DOHH2 (cell line): ENCODE measurements at regions not wholly inside any gene's neighbourhood (a gene's known extent, or its start where the extent isn't known, plus 50 kb on each side); places are given as distances from the start of the nearest gene placed in this dataset.

Source experiments
- H3F3A ChIP-seq: fragments of 200-600 bp; sonication (generic), shearing (Covaris generic); 2 replicates; pipeline ENCODE4 v1.6.0; 2016; ENCODE audit warnings: antibody characterized with exemption, mild to moderate bottlenecking; ENCODE audit not compliant: control insufficient read depth, insufficient read depth
- H3K27ac ChIP-seq: fragments of 200-600 bp; sonication (generic); 2 replicates; pipeline ENCODE4 v1.5.1; 2014; ENCODE audit warnings: low read depth, mild to moderate bottlenecking, low read length, moderate library complexity
- H3K27me3 ChIP-seq: fragments of 200-600 bp; sonication (generic); 2 replicates; pipeline ENCODE4 v1.6.1; 2014; ENCODE audit warnings: mild to moderate bottlenecking, low read length, mixed read lengths; ENCODE audit not compliant: control insufficient read depth
- H3K36me3 ChIP-seq: fragments of 200-600 bp; sonication (generic); 2 replicates; pipeline ENCODE4 v1.6.1; 2014; ENCODE audit warnings: mild to moderate bottlenecking, low read length, moderate library complexity, mixed read lengths; ENCODE audit not compliant: control insufficient read depth
- H3K4me1 ChIP-seq: fragments of 200-600 bp; sonication (generic); 2 replicates; pipeline ENCODE4 v1.6.1; 2014; ENCODE audit warnings: mild to moderate bottlenecking, low read length, mixed read lengths; ENCODE audit not compliant: control insufficient read depth
- H3K4me2 ChIP-seq: fragments of 200-600 bp; sonication (generic); 2 replicates; pipeline ENCODE4 v1.6.0; 2014; ENCODE audit warnings: mild to moderate bottlenecking, low read length, moderate library complexity
- H3K4me3 ChIP-seq: fragments of 200-600 bp; sonication (generic); 2 replicates; pipeline ENCODE4 v1.5.1; 2014; ENCODE audit warnings: mild to moderate bottlenecking, low read length, mixed read lengths
- H3K79me2 ChIP-seq: fragments of 200-600 bp; sonication (generic); 2 replicates; pipeline ENCODE4 v1.6.1; 2014; ENCODE audit warnings: mild to moderate bottlenecking, low read length, mixed read lengths; ENCODE audit not compliant: control insufficient read depth
- H3K9me2 ChIP-seq: fragments of 200-600 bp; sonication (generic); replicated peaks from 2 replicates; pipeline ENCODE4 v1.6.1; 2014; ENCODE audit warnings: mild to moderate bottlenecking, low read length, mixed read lengths; ENCODE audit not compliant: control insufficient read depth
- H3K9me3 ChIP-seq: fragments of 200-600 bp; sonication (generic); 2 replicates; pipeline ENCODE4 v1.6.1; 2014; ENCODE audit warnings: antibody characterized with exemption, low read length, mixed read lengths; ENCODE audit not compliant: control insufficient read depth, insufficient read depth
- H4K20me1 ChIP-seq: fragments of 200-600 bp; sonication (generic); 2 replicates; pipeline ENCODE4 v1.6.0; 2014; ENCODE audit warnings: low read depth, mild to moderate bottlenecking, antibody characterized with exemption, low read length, moderate library complexity; ENCODE audit not compliant: control insufficient read depth, insufficient read depth
- CTCF ChIP-seq: fragments of 200-600 bp; sonication (generic); IDR thresholded peaks from one replicate; pipeline ENCODE4 v1.5.1; 2014; ENCODE audit warnings: antibody characterized with exemption, mild to moderate bottlenecking, low read depth, low read length; ENCODE audit not compliant: poor library complexity, severe bottlenecking
- EZH2phosphoT487 ChIP-seq: fragments of 200-600 bp; sonication (generic); IDR thresholded peaks from 2 replicates; pipeline ENCODE4 v1.6.1; 2017; ENCODE audit warnings: borderline replicate concordance, mild to moderate bottlenecking, antibody characterized with exemption, low read length, moderate library complexity, mixed read lengths

- Histone ChIP-seq H3K9me2 (no peaks in the 10 kb centered on the region), H3K9me3 (no peaks in the 10 kb centered on the region), H3K79me2 (no peaks in the 10 kb centered on the region), H3K27ac (no peak overlapping the region), H3K27me3 (no peaks in the 10 kb centered on the region), H3F3A (no peaks in the 10 kb centered on the region), H3K36me3 (no peaks in the 10 kb centered on the region), H4K20me1 (no peaks in the 10 kb centered on the region), H3K4me1 (no peaks in the 10 kb centered on the region), H3K4me3 (no peak overlapping the region), H3K4me2 (no peak overlapping the region)
- TF ChIP-seq EZH2phosphoT487 (no peak), CTCF (no peak)
Observed at GRCh38 chr5:98514215-98514614, 259.2 kb upstream of the RGMB start.

DNA sequence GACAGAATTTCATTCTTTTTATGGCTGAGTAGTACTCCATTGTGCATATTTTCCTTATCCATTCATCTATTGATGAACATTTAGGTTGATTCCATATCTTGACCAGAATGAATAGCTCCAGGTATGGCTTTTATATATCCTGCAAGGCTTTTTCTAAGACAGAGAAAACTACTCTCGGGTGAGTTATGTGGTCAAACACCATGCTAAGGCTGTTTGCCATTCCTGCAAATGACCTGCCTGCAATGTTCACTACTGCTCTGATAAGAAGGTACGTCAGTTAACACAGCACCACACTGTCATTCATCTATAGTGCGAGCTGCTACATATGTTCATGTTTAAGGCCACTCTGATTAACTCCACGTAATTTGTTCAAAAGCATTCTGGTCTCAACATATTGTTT, 256.8 kb upstream of the RGMB start:
- no peaks in the 10 kb centered on the region for H3K9me2 ChIP-seq
- no peaks in the 10 kb centered on the region for H3K9me3 ChIP-seq
- H3K36me3 ChIP-seq: no peaks in the 10 kb centered on the region
- no peak overlapping the region for H3K27ac ChIP-seq
- no peaks in the 10 kb centered on the region for H3K4me1 ChIP-seq
- TF ChIP-seq CTCF (no peak), EZH2phosphoT487 (no peak)
- H3K4me2 ChIP-seq: no peak overlapping the region
- no peaks in the 10 kb centered on the region for H3K27me3 ChIP-seq
- H3F3A ChIP-seq: no peaks in the 10 kb centered on the region
- no peak overlapping the region for H3K4me3 ChIP-seq
- no peaks in the 10 kb centered on the region for H3K79me2 ChIP-seq
- no peaks in the 10 kb centered on the region for H4K20me1 ChIP-seq

- no peak overlapping the region for H3K4me2 ChIP-seq
- no peaks in the 10 kb centered on the region for H3K79me2 ChIP-seq
- no peak overlapping the region for H3K4me3 ChIP-seq
- no peaks in the 10 kb centered on the region for H3F3A ChIP-seq
- TF ChIP-seq EZH2phosphoT487 (no peak), CTCF (no peak)
- H3K9me3 ChIP-seq: no peaks in the 10 kb centered on the region
- H3K27me3 ChIP-seq: no peaks in the 10 kb centered on the region
- H3K9me2 ChIP-seq: no peaks in the 10 kb centered on the region
- no peak overlapping the region for H3K27ac ChIP-seq
- no peaks in the 10 kb centered on the region for H3K4me1 ChIP-seq
- no peaks in the 10 kb centered on the region for H4K20me1 ChIP-seq
- H3K36me3 ChIP-seq: no peaks in the 10 kb centered on the region
Observed at GRCh38 chr5:98517560-98518366, 255.7 kb upstream of the RGMB start.
